GM19238 (cell line): ENCODE measurements at regions not wholly inside any gene's neighbourhood (a gene's known extent, or its start where the extent isn't known, plus 50 kb on each side); places are given as distances from the start of the nearest gene placed in this dataset.
"Not testable (repeated sequence)": the region's sequence is repeated elsewhere in the genome, so short reads cannot be mapped to it uniquely, and the experiment has no call there.

Experiments
- DNase-seq: peaks from one replicate; pipeline ENCODE4 v3.0.0; 2011; ENCODE audit warnings: low spot score; ENCODE audit not compliant: insufficient read length

GRCh38 chr3:87733671-87734367 is 325.0 kb downstream of the CGGBP1 start:
- no peak for DNase-seq

- DNase-seq: no peak
These were observed 326.5 kb downstream of the CGGBP1 start for GRCh38 chr3:87732294-87732693.

DNA sequence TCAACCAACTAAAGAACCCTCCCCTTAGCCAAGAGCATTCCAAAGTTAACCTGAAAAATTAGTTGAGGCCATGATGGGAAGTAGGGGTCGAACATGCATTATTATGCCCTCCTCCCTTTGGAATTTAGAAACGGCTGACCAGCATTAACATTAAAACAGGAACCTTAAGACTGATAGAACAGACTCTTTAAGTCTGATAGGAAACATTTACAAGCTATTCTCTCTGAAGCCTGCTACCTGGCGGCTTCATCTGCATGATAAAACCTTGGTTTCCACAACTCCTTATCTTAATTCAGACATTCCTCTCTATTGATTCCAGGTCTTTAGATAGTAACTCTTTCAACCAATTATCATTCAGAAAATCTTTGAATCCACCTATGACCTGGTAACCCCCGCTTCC is 331.0 kb downstream of the CGGBP1 start:
- no peak for DNase-seq

- no peak for DNase-seq
These were observed 339.7 kb downstream of the CGGBP1 start for GRCh38 chr3:87719060-87719459.

DNA sequence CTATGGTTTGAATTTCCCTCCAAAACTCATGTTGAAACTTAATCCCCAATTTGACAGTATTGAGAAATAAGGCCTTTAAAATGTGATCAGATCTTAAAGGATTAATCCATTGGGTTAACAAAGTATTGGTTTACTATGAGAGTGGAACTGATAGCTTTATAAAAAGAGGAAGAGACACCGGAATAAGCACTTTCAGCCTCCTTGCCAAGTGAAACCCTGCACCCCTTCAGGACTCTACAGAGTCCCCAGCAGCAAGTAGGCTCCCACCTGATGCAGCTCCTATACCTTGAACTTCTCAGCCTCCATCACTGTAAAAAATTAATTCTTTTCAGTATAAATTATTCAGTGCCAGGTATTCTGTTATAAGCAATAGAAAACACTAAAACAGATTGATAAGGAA is 348.3 kb downstream of the CGGBP1 start:
- no peak for DNase-seq

DNA sequence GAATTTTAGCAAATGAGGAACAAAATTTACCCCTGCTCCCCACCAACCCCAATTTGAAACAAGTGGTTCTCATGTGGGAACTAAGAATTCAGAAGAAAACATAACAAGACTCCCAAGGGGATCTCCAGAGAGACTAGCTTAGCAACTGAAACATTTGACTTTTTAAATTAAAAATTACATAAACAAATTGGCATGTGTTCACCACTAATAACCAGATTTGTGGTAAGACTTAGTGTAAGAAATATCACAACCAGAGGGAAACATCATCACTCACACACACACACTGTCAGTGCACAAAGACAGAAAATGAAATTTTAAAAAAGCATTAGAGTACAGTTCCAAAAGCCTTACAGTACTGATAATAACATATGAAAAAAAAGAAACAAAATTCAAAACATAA is 348.8 kb downstream of the CGGBP1 start:
- DNase-seq: no peak

DNA sequence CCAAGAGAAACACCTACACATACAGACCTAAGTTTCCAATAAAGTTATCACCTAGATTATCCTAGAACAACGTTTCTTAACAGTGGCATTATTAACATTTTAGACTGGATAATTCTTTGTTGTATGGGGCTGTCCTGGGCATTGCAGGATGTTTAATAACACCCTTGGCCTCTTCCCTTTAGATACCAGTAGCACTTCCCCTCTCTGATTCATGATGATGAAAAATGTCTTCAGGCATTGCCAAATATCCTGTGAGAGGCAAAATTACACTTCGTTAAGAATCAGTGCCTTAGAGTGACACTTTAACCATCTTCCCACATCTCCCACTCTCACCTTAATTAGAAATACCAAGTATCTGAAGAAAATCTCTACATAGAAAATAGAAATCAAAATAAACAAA is 352.6 kb downstream of the CGGBP1 start:
- DNase-seq: no peak

GRCh38 chr3:87702600-87702999 is 356.2 kb downstream of the CGGBP1 start:
- DNase-seq: no peak

DNA sequence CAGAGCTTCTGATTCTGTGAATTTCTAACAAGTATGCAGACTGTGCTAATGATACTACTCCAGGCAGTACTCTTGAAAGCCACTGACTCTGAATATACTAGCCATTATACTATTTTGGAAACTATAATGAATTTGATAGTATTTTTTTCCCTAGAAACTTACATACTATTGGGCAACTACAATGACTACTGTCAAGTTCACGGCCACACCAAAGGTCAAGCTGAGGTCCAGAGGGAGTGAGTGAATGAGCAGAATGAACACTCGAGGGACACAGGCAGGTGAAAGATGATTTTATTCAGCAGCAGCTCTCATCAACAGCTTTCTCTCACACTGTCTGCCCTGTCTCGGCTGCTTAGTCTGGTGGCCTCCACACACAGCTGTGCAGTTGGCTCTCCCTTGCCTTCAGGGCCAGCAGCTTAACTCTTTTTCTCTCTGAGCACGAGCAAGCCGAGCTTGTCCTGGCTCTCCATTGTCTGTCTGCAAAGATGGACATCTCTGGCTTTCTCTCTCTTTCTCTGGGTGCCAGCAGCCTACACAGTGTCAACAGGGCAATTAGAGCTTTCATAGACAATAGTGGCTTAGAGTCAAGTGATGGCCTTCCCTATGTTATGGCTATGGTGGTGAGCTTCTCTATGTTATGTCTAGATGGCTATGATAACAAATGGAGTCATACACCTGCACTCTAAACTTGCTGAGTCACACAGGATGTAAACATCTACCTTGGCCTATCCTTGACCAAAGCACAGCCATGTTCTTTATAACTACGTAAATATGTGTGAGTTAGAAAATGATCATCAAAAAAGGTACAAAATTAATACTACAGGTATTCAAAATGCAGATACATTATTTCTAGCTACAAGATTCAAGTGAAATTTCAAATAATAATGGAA is 362.4 kb downstream of the CGGBP1 start:
- no peak for DNase-seq

DNA sequence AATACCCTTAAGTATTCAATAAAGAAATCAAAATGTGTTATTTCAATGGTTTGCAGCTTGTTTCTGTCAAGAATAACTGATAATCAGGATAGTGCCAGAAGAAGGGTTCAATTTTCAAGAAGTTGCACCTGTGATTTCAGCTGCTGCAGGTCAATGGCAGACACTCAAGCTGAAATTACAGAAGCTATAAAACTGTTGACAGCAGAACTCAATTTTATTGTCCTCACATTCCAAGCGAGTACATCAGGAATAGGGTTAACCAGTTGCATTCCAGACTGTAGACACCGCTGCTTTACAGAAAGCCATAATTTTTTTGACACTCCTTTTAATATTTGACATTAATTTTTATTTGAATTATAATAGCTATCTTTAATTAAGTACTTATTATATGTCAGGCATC is 364.1 kb downstream of the CGGBP1 start:
- no peak for DNase-seq

DNA sequence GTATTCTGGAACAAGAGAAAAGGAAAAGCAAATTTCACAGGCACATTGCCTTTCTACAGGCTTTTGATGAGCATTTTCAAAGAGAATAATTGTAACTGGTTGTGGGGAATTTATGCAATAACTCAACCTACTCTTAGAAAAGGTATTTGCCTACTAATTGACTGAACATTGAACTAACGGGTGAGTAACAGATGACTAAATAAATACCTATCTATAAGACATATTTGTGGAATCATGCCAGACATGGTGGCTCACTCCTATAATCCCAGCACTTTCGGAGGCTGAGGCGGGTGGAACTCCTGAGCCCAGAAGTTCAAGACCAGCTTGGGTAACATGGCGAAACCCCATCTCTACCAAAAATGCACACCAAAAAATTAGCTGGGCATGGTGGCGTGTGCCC is 367.7 kb downstream of the CGGBP1 start:
- DNase-seq: no peak

DNA sequence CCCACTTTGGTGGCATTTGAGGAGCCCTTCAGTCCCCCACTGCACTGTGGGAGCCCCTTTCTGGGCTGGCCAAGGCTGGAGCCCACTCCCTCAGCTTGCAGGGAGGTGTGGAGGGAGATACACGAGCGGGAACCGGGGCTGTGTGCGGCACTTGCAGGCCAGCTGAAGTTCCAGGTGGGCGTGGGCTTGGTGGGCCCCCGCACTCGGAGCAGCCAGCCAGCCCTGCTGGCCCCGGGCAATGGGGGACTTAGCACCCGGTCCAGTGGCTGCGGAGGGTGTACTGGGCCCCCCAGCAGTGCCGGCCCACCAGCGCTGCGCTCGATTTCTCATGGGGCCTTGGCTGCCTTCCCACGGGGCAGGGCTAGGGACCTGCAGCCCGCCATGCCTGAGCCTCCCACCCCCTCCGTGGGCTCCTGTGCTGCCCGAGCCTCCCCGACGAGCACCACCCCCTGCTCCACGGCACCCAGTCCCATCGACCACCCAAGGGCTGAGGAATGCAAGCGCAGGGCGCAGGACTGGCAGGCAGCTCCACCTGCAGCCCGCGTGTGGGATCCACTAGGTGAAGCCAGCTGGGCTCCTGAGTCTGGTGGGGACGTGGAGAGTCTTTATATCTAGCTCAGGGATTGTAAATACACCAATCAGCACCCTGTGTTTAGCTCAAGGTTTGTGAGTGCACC is 379.7 kb downstream of the CGGBP1 start:
- not testable (repeated sequence) for DNase-seq

DNA sequence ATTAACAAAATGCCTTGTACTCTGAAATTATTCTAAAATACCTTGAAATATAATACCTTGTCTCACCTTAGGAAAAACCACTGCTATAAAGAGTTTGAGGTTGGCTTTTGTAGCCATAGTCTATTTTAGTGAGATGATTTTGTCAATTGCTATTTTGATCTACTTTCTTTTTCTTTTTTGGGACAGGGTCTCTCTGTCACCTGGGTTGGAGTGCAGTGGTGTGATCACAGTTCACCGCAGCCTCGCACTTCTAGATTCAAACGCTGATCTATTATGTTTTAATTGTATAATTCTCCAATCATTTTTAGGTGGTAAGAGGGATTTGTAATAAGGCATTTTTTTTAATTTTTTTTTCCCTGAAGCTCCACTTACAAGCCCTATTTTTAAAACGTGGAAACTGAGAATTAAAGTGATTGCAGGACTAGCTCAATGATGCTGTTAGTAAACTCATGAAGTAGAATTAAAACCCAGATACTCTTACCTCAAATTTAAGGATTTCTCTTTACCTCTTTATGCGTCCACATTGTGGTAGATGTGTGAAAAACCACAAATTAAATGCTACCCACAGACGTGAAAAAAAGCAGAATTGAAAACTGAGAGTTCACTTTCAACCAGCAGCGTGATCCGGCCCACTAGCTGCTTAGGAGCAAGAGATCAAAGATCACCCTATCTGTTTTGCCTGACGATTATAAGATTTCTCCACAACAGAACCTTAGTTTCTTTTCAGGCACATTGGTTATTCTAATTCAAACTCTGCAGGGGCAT is 384.2 kb downstream of the CGGBP1 start:
- peak; percentile 27 for DNase-seq

GRCh38 chr3:87673132-87673531 is 385.7 kb downstream of the CGGBP1 start:
- DNase-seq: no peak

DNA sequence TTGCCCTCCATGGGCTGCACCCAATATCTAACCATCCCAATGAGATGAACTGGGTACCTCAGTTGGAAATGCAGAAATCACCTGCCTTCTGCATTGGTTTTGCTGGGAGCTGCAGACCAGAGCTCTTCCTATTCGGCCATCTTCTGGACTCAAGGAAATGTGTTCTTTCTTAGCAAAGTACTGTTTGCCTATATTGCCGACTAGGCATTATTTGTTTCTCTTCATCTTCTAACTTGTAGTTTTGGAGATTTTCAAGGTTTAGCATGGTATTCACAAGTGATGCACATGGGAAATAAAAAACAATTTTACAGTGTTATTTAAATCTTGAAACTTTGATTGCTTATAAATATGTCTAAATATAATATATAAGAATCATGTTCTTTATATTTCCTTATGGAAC is 377.8 kb upstream of the POU1F1 start:
- DNase-seq: no peak

- DNase-seq: not testable (repeated sequence)
These were observed 376.8 kb upstream of the POU1F1 start for GRCh38 chr3:87653138-87653537.

- DNase-seq: no peak
These were observed 358.0 kb upstream of the POU1F1 start for GRCh38 chr3:87634426-87634825.

GRCh38 chr3:87627316-87627715 is 350.9 kb upstream of the POU1F1 start:
- DNase-seq: no peak

DNA sequence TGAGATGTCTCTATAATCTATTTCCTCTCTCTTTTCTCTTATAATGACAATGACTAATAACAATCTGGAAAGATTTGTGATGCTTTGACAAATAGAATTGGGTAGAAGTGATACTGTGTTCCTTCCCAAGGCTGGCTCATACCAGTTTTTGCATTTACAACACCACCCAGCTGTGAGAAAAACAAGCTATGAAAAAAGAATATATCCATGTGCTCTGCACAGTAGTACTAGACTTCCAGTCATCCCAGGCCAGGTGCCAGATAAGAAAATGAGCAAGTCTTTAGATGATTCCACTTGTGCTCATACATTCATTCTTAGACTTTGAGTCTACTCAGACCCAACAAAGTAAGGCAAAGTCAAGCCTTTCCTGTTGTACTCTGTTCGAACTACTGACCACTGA is 350.2 kb upstream of the POU1F1 start:
- DNase-seq: no peak

DNA sequence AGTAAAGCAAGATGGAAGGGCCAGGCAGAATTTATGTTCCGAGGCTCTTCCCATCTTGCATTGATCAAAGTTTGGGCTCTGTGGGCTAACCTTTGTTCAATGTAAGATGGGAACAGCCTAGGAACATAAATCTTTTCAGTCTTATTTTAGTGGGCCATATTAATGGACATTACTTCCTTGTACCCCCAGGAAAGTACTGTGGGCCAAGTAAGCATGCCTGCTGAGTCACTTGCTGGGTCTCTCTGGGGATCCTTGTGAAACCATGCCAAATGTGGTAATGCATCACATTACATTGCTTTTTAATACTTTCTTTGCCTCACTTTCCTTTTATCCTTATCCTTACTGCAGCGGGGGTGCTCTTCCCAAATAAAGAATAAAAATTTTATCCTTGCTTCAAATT is 349.5 kb upstream of the POU1F1 start:
- DNase-seq: no peak

GRCh38 chr3:87624860-87625259 is 348.5 kb upstream of the POU1F1 start:
- DNase-seq: no peak

GRCh38 chr3:87621667-87622066 is 345.3 kb upstream of the POU1F1 start:
- DNase-seq: no peak
